ENCODE measurements at regions not wholly inside any gene's neighbourhood (a gene's known extent, or its start where the extent isn't known, plus 50 kb on each side); places are given as distances from the start of the nearest gene placed in this dataset.

- TF ChIP-seq EZH2phosphoT487 (IDR thresholded peaks at IDR 0.05; ENCODE audit: borderline replicate concordance) (no peak), CTCF (conservative IDR thresholded peaks at IDR 0.05; ENCODE audit: low read length) (no peak)
These were observed 196.5 kb downstream of the TANC2 start for GRCh38 chr17:63162406-63163157.
